Skeletal muscle tissue (tissue), 3 donors: ENCODE measurements at regions not wholly inside any gene's neighbourhood (a gene's known extent, or its start where the extent isn't known, plus 50 kb on each side); places are given as distances from the start of the nearest gene placed in this dataset.
"Not testable (repeated sequence)": the region's sequence is repeated elsewhere in the genome, so short reads cannot be mapped to it uniquely, and the experiment has no call there.

ENCODE experiments used
- H3K27ac ChIP-seq: one replicate; pipeline ENCODE4 v1.7.0; 2013; ENCODE audit warnings: mild to moderate bottlenecking, low read depth, low read length, inconsistent platforms
- H3K27me3 ChIP-seq, 3 donors: one replicate each; pipeline ENCODE4 v1.7.0; 2013; ENCODE audit warnings: low read length in 3 of 3; ENCODE audit not compliant: control insufficient read depth in 3 of 3, insufficient read depth in 3 of 3
- H3K36me3 ChIP-seq, 3 donors: one replicate each; pipeline ENCODE4 v1.7.0; 2013; ENCODE audit warnings: low read length in 3 of 3; ENCODE audit not compliant: control insufficient read depth in 3 of 3, insufficient read depth in 3 of 3
- H3K4me1 ChIP-seq, 3 donors: one replicate each; pipeline ENCODE4 v1.7.0; 2013; ENCODE audit warnings: low read length in 3 of 3, mild to moderate bottlenecking in 3 of 3; ENCODE audit not compliant: control insufficient read depth in 3 of 3, insufficient read depth in 3 of 3
- H3K4me3 ChIP-seq, 3 donors: one replicate each; pipeline ENCODE4 v1.7.0; 2013; ENCODE audit warnings: low read length in 3 of 3
- H3K9ac ChIP-seq, 3 donors: one replicate each; pipeline ENCODE4 v1.7.0; 2013; ENCODE audit warnings: low read length in 3 of 3, mild to moderate bottlenecking in 3 of 3, moderate library complexity in 2 of 3, low read depth in 1 of 3
- H3K9me3 ChIP-seq, 3 donors: one replicate each; pipeline ENCODE4 v1.7.0; 2013; ENCODE audit warnings: low read length in 3 of 3; ENCODE audit not compliant: control insufficient read depth in 3 of 3
- donor health status: Osteomylitis.

DNA sequence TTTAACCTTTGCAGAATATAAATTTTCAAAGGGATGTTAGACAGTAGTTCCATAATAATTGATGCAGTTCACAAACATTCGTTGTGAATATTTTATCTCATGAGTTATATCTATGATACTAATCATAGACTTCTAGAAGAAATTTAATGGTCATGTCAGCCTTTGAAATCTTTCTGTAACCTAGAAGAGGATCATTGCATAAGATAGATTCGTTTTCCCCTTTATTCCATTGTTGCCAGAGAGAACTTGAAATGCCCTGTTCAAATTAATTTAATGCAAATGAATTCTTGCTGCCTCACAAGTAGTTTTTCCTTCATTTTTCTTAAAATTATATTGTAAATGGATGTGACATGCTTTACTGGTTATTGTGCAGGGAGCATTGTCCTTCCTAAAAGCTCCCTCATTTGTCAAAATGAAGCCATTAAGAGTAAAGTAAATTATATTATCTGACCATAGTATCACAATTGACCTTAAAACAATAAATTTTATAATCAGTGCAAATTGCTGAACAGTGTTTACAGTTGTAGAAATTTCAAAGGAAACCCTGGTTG is 128.5 kb upstream of the ZNF717 start:
- H3K4me1 ChIP-seq: no peaks in the 10 kb centered on the region
- no peak overlapping the region for H3K9ac ChIP-seq
- no peak overlapping the region for H3K27ac ChIP-seq
- no peaks in the 10 kb centered on the region for H3K27me3 ChIP-seq
- no peaks in the 10 kb centered on the region for H3K9me3 ChIP-seq
- H3K4me3 ChIP-seq: no peak overlapping the region
- H3K36me3 ChIP-seq: no peaks in the 10 kb centered on the region

DNA sequence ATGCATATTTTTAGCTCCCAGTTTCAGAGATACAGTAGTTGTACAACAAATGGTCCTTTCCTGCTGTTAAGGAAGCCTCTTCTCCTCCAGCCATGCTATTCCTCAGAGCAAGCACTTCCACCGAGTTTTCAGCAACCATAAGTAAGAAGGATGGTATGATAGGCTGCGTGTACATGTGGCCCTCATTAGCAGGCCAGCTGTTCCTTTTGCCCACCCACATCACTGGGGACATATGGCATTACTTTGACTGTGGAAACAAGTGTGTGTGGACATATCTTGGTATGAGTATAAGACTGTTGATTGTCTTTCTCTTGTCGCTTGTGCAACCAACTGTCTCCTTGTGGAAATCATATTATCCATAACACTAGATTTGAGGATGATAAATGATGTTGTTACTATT is 129.4 kb upstream of the ZNF717 start:
- not testable (repeated sequence) for H3K9ac ChIP-seq, H3K36me3 ChIP-seq, H3K27me3 ChIP-seq, H3K9me3 ChIP-seq, H3K4me3 ChIP-seq, H3K4me1 ChIP-seq, H3K27ac ChIP-seq

DNA sequence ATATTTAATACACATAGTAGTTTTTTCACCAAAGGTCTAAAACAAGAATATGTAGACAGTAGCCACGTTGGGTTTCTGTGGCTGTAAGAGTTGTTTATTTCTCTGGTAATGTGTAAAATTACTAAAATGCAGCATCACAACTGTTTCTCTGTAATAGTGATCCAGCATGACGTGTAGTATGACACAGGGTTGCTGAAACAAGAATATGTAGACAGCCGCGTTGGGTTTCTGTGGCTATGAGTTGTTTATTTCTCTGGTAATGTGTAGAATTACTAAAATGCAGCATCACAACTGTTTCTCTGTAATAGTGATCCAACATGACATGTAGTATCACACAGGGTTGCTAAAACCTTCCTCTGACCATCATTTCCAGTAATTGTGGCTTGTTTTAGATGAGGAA is 153.6 kb upstream of the ZNF717 start:
- no peaks in the 10 kb centered on the region for H3K27me3 ChIP-seq
- H3K4me3 ChIP-seq: no peak overlapping the region
- no peaks in the 10 kb centered on the region for H3K9me3 ChIP-seq
- H3K27ac ChIP-seq: no peak overlapping the region
- no peaks in the 10 kb centered on the region for H3K4me1 ChIP-seq
- H3K36me3 ChIP-seq: no peaks in the 10 kb centered on the region
- no peak overlapping the region for H3K9ac ChIP-seq

DNA sequence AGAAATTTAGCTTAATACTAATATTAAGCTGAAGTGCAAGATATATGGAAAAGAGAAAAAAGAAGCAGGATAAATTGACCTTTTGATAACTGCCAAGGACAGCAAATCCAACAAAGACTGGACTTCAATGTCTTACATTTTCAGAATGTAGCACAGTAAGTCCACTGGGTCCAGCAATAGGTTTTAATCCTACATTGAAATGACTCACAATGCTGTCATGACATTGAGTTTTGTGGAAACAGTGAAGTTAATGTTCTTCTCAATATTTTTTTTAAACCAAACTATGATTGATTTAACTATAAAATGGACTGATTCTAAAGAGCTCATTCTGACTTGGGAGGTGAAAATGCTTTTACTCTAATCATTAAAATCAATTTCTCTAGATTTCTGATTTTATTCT is 166.6 kb upstream of the ZNF717 start:
- Histone ChIP-seq H3K36me3 (no peaks in the 10 kb centered on the region), H3K9ac (no peak overlapping the region), H3K4me1 (no peaks in the 10 kb centered on the region), H3K9me3 (no peaks in the 10 kb centered on the region), H3K27me3 (no peaks in the 10 kb centered on the region), H3K4me3 (no peak overlapping the region), H3K27ac (no peak overlapping the region)

DNA sequence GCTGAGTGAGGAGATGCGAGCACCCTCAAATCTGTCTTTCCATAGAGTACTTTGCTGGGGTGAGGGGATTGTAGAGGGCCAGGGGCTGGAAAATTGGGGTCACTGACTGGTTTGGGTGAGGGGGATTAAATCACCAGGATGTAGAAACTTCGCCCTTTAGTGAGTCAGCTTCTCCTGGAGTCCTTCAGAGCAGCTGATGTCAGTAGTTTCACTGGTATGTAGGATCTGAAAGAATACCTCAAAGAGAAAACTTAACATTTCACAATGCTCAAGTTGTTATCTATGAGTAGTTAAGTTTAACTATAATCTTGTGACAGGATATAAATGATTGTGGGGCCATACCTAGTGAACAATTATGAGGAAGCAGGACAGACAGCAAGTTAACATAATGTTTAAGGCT is 174.7 kb upstream of the ZNF717 start:
- not testable (repeated sequence) for H3K9me3 ChIP-seq, H3K4me1 ChIP-seq, H3K36me3 ChIP-seq, H3K9ac ChIP-seq, H3K27ac ChIP-seq, H3K27me3 ChIP-seq, H3K4me3 ChIP-seq

DNA sequence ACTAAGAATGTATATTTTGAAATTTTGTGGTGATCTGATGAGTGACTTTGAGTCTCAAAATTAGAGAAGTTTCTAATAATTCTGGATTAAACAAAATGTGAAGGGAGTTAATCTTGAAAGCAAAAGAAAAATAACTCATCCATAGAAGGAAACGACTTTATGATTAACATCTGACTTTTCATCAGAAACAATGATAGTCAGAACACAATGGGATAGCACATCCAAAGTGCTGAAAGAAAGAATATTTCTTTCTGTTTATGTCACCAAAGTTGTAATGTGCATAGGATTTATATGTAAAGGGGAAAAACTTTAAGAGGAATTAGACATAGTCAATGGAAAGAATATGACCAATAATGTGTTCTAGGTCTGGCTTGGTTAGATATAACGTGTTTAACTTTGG is 176.7 kb upstream of the ZNF717 start:
- not testable (repeated sequence) for H3K9me3 ChIP-seq, H3K4me1 ChIP-seq, H3K9ac ChIP-seq, H3K36me3 ChIP-seq, H3K4me3 ChIP-seq, H3K27ac ChIP-seq, H3K27me3 ChIP-seq

DNA sequence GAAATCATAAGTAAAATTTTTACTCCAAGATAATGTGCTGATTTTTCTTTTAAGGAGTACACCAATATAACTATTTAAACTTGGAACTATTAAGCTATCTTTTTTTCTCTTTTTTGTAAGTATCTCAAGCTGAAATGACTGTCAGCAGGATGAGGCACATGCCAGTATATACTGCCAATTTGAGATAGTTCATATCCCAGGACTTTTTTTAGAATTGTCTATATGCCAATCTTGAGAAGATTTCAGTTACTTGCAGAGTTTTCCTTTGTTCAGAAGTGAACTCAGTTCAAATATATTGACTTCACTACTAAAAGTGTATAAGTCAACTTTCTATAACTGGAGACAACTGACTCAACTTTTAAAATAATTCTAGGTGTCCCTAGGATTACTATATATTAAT is 181.7 kb upstream of the ZNF717 start:
- Histone ChIP-seq H3K9ac (no peak overlapping the region), H3K27ac (no peak overlapping the region), H3K27me3 (no peaks in the 10 kb centered on the region), H3K4me3 (no peak overlapping the region), H3K9me3 (peaks cover 0 to 2% (median 0%) of the 10 kb centered on the region in 3 donors), H3K36me3 (no peaks in the 10 kb centered on the region), H3K4me1 (no peaks in the 10 kb centered on the region)

DNA sequence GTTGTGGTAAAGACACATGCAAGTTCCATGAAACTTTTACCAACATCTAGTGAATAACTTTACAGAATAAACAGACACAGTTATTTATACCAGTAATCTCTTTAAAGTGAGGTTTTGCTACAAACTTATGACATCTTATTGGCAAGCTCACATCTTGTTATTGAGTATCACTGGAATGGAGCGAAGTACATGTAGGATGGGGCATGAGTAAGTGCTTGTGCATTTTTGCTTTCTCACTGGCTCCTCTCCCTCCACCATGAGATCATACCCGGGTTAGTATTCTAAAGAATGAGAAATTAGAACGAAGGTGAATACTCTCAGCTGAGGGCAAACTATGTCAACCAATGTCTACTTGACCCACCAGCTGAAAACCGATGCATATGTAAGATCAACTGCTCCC is 193.3 kb upstream of the ZNF717 start:
- Histone ChIP-seq H3K4me1 (no peaks in the 10 kb centered on the region), H3K36me3 (no peaks in the 10 kb centered on the region), H3K27ac (no peak overlapping the region), H3K4me3 (no peak overlapping the region), H3K27me3 (no peaks in the 10 kb centered on the region), H3K9ac (no peak overlapping the region), H3K9me3 (no peaks in the 10 kb centered on the region)

DNA sequence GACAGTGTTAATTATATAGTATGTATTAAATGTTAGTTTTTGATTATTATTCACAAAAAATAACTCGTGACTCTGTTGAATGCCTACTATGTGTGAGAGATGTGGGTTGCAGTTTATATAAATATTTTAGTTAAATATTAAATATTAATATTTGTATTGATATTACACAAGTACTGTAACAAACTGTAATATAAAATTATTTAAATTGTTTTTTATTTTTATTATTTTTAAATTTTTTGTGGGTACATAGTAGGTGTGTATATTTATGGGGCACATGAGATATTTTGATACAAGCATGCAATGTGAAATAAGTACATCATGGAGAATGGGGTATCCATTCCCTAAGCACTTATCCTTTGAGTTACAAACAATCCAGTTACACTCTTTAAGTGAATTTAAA is 196.1 kb upstream of the ZNF717 start:
- Histone ChIP-seq H3K4me3 (no peak overlapping the region), H3K9ac (no peak overlapping the region), H3K4me1 (no peaks in the 10 kb centered on the region), H3K9me3 (no peaks in the 10 kb centered on the region), H3K27me3 (no peaks in the 10 kb centered on the region), H3K27ac (no peak overlapping the region), H3K36me3 (no peaks in the 10 kb centered on the region)

DNA sequence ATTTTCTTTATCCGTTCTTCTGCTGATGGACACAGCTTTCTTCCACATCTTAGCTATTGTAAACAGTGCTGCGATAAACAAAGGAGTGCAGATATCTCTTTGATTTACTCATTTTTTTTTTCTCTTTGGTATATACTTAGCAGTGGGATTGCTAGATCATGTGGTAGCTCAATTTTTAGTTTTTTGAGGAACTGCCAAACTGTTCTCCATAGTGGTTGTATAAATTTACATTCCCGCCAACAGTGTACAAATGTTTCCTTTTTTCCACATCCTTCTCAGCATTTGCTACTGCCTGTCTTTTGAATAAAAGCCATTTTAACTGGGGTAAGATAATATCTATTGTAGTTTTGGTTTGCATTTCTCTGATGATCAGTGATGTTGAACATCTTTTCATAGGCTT is 196.8 kb upstream of the ZNF717 start:
- Histone ChIP-seq H3K27me3 (no peaks in the 10 kb centered on the region), H3K4me1 (no peaks in the 10 kb centered on the region), H3K36me3 (no peaks in the 10 kb centered on the region), H3K27ac (no peak overlapping the region), H3K9me3 (no peaks in the 10 kb centered on the region), H3K9ac (no peak overlapping the region), H3K4me3 (no peak overlapping the region)

DNA sequence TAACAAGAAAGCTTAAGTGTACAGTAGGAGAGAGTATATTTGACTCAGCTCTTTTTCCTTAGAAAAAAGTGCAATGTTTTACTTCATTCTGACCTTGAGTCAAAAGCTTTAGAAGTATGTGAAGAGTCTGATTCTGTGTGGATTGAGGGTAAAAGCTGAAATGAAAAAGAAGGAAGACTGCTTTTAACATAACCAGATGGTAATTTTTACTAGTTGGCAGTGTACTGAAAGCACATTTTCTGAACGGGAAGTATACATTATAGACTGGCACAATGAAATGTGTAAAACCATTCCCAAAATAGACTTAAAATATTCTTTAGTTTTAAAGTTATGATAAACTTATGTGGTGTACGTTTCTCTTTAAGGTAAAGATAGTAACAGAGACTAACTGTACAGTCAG is 197.8 kb upstream of the ZNF717 start:
- Histone ChIP-seq H3K36me3 (no peaks in the 10 kb centered on the region), H3K9me3 (no peaks in the 10 kb centered on the region), H3K4me1 (no peaks in the 10 kb centered on the region), H3K27ac (no peak overlapping the region), H3K4me3 (no peak overlapping the region), H3K9ac (no peak overlapping the region), H3K27me3 (no peaks in the 10 kb centered on the region)
